ENCODE measurements at regions not wholly inside any gene's neighbourhood (a gene's known extent, or its start where the extent isn't known, plus 50 kb on each side); places are given as distances from the start of the nearest gene placed in this dataset.
A peak's percentile ranks its signal among the peaks of the same experiment; 100 is the strongest.
"Not testable (repeated sequence)": the region's sequence is repeated elsewhere in the genome, so short reads cannot be mapped to it uniquely, and the experiment has no call there.

GRCh38 chr1:143838598-143838929 lies 133.2 kb downstream of the FAM72C start:
- DNase-seq, result not testable (repeated sequence)

DNA sequence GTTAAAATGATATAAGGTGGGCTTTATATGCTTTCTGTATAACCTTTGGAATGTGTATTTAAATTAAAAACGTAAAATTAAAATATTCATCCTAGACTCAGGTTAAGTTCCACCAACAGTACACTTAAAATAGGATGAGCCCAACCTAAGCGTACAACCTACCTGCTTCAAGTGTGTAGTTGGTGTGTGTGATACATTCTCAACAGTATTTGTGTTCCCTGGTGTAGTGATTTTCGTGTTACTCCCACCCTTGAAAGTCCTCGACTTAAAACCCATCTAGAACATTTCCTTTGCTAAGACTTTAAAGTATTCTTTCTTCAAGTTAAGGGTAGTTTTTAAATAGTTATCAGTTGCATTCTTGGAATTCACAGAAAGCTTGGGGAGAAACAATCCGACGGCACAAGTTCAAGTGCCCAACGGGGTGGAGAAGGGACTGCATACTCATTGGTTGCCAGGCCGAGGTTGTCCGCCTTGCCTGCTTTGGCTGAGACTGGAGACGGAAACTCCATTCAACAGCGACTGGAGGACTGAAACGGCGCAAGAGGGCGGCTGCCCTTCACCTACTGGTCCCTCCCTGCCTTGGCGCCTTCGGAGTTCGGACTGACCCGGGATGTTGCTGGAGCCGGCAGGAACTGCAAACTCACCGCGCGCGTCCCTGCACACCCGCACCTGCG lies 133.7 kb downstream of the FAM72C start:
- not testable (repeated sequence) for DNase-seq

GRCh38 chr1:143833376-143833775 lies 138.4 kb downstream of the FAM72C start:
- not testable (repeated sequence) for DNase-seq

- DNase-seq, result not testable (repeated sequence)
Measured at GRCh38 chr1:143832379-143832716, 139.4 kb downstream of the FAM72C start.

DNA sequence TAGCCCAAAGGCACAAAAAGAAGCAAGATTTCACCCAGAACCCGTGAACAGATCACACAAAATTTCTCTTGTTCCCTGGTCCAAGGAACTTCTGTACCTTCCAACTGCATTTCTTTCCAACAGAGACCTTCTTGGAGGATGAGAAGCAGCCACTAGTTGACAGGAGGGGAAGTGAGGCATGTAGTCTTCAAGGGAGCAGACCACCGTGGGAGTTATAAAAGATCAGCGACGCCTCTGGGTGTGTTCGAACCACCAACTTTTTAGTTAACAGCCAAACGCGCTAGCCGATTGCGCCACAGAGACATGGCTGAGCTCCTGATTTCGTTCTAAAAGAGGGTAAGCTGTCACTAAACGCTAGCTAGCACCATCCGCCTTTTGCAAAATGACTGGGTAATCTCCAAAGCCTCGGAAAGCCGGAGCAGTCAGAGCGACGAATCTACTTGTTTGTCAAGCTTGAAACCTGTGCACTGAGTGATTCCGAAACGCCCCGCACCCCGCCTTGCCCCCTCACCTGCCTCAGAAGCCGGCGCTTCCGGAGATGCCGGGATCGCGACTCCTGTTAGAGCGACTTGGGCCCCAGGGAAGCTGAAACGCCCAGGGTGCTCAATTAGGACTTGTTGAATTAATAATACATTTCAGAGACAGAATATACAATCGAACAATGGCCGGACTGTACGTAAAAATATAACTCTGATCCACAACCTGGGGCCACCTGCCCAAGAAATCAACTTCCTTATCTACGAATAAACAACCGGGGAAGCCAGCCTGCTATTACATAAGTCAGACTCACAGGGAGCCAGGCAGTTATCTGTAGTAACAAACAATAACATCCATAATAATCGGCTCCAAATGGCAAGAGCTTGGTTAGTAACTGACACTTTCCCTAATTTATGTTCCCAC lies 140.1 kb downstream of the FAM72C start:
- peak; percentile 11 for DNase-seq

DNA sequence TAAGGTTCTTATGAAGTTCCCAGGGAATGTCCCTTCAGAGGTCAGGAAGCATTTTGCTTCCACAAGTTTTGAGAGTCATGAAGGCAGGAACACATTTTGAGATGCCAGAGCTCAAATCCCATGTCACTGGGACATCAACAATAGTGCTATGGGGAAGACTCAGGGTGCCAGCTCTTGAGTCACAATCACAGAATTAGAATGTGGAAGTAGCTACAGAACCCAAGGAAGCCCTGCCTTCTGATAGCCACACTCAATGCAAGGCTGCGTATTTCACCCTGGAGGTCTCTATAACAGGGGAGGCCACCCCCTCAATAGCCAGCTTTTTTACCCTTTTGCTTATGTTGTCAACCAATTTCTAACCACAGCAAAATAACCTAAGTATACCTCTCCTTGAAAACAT lies 145.6 kb downstream of the FAM72C start:
- not testable (repeated sequence) for DNase-seq

DNA sequence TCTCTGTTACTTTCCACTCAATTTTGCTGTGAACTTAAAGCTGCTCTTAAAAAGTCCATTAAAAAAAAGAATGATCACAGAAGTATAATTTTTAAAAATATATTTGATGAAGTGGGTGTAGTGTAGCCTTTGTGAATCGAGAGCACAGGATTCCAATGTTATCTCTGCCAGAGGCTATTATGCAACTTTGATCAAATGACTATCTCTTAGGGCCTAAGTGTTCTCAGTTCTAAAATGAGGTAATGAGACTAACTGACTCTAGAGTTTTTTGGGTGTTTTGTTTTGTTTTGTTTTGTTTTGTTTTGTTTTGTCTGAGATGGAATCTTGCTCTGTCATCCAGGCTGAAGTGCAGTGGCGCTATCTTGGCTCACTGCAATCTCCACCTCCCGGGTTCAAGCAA lies 147.5 kb downstream of the FAM72C start:
- not testable (repeated sequence) for DNase-seq

- not testable (repeated sequence) for DNase-seq
Measured at GRCh38 chr1:143820058-143820457, 151.7 kb downstream of the FAM72C start.

- DNase-seq, result not testable (repeated sequence)
Measured at GRCh38 chr1:143816369-143816768, 155.4 kb downstream of the FAM72C start.

- not testable (repeated sequence) for DNase-seq
Measured at GRCh38 chr1:143805374-143805773, 166.4 kb downstream of the FAM72C start.

- DNase-seq, result not testable (repeated sequence)
Measured at GRCh38 chr1:143804707-143805356, 167.0 kb downstream of the FAM72C start.

GRCh38 chr1:143803927-143804411 lies 167.8 kb downstream of the FAM72C start:
- peak; percentile 61 for DNase-seq

- not testable (repeated sequence) for DNase-seq
Measured at GRCh38 chr1:143803095-143803494, 168.7 kb downstream of the FAM72C start.

GRCh38 chr1:143799568-143800187 lies 172.1 kb downstream of the FAM72C start:
- DNase-seq, result not testable (repeated sequence)

- not testable (repeated sequence) for DNase-seq
Measured at GRCh38 chr1:143796369-143796768, 175.4 kb downstream of the FAM72C start.

- not testable (repeated sequence) for DNase-seq
Measured at GRCh38 chr1:143792047-143792937, 179.5 kb downstream of the FAM72C start.

DNA sequence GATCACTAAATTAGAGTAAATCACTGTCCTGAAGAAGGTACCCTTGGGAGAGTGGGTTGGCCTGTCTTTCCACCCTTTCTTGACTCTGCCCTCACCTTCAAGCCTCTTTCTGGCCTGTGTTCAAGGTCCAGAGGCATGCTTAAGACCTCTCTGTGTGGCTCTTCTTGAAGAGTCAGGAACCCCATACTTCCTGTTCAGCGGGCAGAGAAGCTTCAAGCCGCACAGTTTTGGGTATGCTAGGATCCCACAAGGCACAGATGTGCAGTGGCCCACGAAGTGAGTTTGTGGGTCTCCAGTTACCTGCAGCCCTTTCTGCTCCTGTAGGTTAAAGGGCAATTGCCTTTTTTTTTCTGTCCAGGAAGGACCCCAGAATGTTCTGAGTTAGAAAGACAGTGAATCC lies 185.4 kb downstream of the FAM72C start:
- DNase-seq, result not testable (repeated sequence)

- not testable (repeated sequence) for DNase-seq
Measured at GRCh38 chr1:143785883-143786282, 185.9 kb downstream of the FAM72C start.

- DNase-seq, result not testable (repeated sequence)
Measured at GRCh38 chr1:143784239-143784882, 187.4 kb downstream of the FAM72C start.

DNA sequence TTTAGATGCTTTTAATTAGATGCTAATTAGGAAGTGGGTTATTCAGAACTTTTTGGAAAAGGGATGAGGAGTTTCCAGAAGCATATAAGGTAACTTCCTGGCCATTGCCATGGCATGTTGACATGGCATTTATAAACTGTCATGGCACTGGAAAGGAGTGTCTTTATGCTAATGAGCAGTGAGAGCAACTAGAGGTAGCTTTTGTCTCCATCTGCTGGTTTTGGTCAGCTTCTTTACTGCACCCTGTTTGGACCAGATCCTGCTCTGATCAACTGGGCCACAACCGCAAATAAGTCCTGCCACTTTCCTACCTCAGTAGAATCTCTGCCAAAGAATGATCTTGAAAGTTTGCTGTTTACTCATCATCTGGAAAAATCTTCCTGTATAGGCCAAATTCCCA lies 193.6 kb downstream of the FAM72C start:
- not testable (repeated sequence) for DNase-seq

- not testable (repeated sequence) for DNase-seq
Measured at GRCh38 chr1:143764831-143765230, 207.0 kb downstream of the FAM72C start.

All from stimulated activated CD4-positive, alpha-beta T cell treated with anti-CD3 and anti-CD28 coated beads, Interleukin-15, amount 100 ng/mL, for 24 hours (primary cell).